ENCODE measurements at regions not wholly inside any gene's neighbourhood (a gene's known extent, or its start where the extent isn't known, plus 50 kb on each side); places are given as distances from the start of the nearest gene placed in this dataset.
"Not testable (repeated sequence)": the region's sequence is repeated elsewhere in the genome, so short reads cannot be mapped to it uniquely, and the experiment has no call there.

DNA sequence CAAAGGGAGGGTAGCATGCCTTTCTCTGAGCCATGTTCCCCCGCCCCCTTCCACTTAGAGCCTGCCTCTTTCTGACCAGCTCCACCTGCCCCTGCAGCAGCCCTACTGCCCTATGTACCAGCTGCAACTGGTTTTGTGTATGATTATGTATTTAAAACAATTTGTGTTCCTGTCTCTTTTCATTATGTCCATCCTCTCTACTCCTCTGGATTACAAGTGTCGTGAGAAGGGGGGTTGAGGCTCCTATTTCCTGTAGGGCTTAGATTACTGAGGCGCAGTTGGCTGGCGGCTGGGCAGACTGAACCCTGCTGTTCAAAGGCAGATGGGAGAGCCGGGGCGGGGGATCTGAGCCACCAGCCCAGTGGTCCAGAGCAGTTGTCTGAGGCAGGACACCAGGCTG is 213.3 kb downstream of the KCNRG start:
- DNase-seq (ENCODE audit: low read depth in 2 of 2): no peak

DNA sequence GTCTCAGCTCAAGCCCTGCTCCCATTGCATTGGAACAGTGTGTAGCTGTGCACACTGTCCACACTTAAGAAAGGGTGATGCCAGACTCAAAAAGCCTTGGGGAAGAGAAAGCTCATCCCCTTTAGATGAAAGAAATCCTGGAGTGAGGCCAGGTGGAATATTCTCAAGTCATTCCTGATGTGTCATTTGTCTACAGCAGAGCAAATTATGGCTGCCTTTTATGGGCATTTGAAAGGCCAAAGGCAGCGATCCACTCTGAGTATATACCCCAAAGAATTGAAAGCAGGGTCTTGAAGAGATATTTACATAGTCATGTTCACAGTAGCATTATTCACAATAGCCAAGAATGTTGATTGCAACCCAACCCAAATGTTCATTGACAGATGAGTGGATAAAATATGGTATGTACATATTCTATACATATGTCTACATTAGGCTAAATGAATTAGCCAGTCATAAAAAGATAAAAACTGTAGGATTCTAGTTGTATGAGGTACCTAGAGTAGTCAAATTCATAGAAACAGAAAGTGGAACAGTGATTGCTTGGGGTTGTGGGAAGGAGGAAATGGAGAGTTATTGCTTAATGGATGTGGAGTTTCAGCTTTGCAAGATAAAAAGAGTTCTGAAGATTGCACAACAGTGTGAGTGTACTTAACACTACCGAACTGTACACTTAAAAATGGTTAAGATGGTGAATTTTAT is 214.9 kb downstream of the KCNRG start:
- DNase-seq (ENCODE audit: low read depth in 2 of 2): no peak

DNA sequence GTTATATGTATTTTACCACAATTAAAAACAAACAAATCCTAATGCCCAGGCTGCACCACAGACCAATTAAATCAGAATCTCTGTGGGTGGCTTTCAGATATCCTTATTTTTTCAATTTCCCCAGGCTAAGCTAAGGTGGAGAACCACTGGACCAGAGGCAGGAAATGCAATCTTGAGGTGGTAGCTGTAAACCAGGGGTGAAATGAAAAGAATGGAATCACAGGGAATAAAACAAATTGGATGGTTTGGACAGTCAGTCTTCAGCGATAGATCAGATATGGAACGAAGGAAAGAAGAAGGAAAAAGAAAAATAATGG is 215.4 kb downstream of the KCNRG start:
- DNase-seq (ENCODE audit: low read depth in 2 of 2): no peak

DNA sequence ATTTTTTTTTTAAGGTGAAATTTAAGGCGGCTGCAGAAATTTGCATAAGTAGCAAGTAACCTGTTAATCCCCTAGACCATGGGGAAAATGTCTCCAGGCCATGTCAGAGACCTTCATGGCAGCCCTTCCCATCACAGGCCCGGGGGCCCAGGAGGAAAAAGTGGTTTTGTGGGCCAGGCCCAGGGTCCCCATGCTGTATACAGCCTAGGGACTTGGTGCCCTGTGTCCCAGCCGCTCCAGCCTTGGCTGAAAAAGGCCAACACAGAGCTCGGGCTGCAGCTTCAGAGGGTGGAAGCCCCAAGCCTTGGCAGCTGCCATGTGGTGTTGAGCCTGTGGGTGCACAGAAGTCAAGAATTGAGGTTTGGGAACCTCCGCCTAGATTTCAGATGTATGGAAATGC is 218.3 kb downstream of the KCNRG start:
- not testable (repeated sequence) for DNase-seq (ENCODE audit: low read depth in 2 of 2)

DNA sequence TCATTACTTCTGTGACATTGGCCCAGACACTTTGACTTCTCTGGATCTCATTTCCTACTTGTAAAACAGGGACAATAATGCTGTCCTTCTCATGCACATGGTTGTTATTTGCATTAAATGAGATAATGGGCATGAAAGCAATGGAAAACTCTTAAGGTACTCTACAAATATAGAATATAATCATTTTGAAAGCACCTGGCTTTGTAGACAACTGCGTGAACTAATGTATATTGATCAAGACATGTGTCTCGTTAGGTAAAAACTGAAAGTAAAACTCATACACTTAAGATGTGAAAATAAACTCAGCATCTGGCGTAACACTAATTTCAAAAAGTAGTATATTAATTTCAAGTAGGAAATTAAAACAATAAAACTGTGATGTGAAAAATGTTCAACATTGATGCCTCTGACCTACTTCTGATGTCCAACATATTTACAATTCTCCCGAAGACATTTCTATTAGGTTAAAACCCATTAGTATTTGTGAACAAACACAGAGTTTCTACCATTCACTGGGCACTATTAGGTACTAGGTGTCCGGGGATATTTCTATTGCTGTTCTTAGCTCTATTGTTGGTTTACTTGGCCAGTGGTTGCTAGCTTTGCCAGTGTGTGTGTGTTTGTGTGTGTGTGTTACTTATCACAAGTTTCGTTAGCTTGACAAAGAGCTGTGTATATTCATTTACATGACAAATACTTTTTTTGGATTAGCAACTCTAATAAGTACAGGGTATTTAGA is 220.5 kb downstream of the KCNRG start:
- DNase-seq (ENCODE audit: low read depth in 2 of 2): no peak

DNA sequence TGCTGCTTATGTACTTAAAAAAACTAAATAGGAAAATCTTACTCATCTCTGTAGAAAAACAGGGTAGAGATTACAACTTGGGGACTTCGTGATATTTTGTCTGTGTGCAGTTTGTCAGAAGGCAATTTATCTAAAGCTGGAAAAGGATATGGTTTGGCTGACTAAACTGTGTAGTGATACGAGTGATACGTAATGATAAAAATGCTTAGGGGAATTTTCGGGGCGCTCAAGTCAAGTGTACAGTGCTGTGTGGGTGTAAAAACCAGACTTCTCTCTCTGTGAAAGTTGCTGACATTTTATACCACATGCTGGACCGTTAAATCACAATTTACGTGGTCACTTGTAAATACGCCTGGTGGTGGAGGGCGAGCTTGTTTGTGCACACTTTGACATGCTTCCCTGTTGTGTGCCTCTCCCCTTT is 221.7 kb downstream of the KCNRG start:
- DNase-seq (ENCODE audit: low read depth in 2 of 2): peak in 1 of 2 donors; percentile 13

DNA sequence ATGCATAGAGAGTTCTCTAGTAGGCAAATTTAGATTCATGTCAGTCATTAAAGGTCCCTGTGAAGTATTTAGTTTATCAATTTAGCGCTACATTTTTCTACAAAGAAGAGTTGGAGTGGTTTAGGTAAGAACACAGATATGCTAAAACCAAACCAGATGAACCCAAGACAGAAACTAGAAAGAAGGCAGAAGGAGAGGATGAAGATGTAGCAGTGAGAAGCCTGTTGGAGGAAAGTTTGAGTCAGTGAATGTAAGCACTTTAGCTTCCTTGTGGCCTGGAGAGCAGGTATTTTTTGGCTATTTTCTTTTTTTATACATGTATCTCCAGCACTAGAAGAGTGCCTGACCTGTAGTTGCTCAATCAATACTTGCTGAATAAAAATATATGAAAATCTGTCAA is 223.7 kb downstream of the KCNRG start:
- no peak for DNase-seq (ENCODE audit: low read depth in 2 of 2)

DNA sequence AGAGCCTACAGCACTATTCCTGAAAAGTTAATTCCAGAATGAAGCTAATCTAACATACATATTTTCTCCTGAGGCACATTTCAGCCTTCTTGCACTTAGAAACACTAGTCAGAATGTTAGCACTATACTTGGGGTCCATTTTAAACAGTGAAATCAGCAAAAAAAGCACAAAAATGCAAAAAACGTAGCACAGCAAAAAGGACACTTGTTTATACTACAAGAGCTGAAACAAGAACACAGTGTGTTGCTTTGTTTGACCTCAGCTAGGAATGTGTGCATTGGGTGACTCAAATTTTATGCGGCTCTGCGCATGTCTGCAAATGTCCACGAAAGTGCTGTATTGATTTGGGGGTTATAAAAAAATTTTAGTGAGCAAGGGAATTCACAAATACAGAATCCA is 226.2 kb downstream of the KCNRG start:
- no peak for DNase-seq (ENCODE audit: low read depth in 2 of 2)

DNA sequence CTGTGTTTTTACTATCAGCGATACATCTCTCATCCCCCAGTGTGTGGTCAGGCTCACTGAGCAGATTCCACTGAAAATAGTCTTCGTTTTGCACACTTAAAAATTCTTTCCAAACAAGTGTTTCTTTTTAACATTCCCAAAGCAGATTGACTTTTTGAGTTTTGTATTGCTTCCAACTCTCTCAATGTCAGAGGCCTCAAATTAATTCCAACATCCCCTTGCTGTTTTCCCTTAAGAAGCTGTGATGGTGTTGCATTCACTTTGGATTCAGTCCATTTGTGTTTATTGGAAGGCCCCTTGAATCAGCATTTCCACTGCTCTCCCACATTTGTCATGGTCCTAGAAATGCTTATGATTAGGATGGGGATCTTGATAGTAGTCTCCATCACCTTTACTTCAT is 228.7 kb downstream of the KCNRG start:
- DNase-seq (ENCODE audit: low read depth in 2 of 2): no peak

DNA sequence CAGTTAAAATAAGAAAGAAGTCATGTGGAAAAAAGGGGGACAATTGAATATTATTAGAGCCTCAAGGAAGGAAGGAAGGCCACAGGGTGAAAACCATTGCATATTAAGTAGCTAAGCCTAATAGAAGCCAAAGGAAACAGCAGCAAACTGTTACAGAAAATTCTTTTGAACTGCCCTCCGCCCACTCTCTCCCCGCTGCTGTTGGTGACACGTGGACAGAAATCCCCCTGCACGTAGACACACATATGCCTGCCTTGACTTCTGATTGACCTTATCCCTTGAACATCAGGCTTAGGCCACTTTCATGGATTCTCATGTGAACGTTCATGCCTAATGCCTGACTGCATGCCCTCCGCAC is 229.1 kb downstream of the KCNRG start:
- no peak for DNase-seq (ENCODE audit: low read depth in 2 of 2)

DNA sequence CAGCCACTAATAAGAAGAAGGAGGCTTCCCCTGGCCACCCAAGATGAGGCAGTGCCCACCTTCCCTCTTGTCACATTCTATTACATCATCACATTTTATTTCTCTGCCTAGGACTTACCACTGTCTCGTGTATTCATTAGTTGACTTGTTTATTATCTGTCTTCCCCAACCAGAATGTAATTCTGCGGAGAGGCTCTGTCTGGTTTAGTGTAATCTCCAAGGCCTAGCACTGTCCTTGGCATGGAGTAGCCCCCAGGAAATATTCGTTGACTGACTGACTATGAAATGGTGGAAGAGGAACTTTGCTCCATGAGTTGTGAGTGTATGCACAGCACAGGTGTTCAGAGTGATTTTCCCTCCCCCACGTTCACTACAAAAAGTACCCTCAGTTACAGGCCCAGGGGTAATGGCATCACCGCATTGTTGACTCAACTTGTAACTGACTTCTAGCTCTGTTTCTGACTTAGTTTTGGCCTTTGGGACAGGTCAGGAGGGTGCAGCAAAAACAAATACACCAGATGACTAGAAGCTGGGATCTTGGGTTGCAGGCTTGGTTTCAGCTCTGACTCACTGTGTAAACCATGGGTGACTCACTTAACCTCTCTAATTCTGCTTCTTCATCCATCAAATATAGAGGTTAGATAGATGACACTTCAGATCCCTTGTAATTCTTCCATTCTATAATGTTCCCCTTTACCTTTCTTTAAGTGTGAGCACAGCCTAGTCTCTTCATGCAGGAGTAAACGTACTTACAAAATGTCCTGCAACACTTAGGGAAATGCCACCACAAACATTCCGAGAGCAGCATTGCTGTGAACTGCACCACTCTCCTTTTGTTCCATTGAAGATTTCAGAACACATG is 229.7 kb downstream of the KCNRG start:
- peak in 1 of 2 donors; percentile 23 for DNase-seq (ENCODE audit: low read depth in 2 of 2)

DNA sequence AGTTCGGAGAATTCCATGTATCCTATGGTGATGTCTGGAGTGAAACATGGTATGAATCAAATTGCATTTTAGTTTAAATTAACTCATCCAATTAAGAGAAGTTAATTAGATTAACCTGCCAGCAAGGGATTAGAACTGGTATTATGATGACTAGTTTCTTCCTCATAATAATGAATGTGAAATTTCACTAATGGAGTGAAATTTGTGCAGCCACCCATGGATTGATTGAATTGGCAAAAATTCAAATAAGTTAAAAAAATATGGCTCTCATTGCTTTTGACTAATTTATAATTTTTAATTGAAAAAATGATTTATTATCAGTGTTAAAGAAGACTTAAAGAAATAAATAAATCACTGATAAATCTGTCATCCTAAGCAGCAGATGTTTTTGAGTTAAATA is 232.0 kb downstream of the KCNRG start:
- DNase-seq (ENCODE audit: low read depth in 2 of 2): no peak

DNA sequence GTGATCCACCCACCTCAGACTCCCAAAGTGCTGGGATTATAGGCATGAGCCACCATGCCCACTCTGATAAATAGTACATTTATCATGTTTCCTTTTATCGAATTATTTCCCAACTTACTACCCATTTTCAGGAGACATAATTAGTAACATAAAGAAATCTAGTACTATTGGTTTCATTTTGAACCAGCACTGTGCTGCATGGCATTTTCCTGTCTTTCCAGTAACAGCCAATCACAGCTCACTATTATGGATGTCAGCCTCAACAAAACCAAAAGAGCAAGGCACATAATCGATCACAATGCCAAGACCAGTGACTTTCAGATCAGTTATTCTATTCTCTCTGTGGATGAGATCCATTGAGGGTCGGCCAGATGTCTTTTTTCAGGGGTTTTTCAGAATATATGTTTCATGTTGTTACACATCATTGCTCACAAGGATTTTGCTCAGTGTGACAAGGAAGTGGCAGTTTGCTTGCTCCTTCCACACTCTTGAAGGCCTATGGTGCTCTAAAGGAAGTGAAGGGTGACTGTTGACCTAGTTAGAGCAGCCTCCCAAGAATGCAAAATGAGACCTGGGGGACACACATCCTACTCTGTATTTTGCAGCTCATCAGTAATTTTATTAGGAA is 233.4 kb downstream of the KCNRG start:
- DNase-seq (ENCODE audit: low read depth in 2 of 2): no peak

DNA sequence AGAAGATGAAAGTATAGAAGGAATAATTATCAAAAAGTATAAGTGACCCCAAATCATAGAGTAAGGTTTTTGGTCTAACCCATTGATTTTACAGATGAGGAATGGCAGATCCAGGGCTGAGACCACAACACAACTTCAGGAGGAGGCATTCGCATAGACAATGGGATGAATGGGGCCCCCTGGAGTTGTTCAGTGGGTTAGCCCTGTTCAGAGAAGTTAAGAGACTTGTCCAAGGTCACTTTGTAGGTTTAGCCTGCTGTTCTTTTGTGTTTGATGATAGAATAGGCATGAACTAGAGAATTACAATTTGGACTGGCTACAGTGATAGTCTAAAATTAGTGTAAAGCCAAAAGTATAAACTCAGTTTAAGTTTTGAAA is 233.9 kb downstream of the KCNRG start:
- no peak for DNase-seq (ENCODE audit: low read depth in 2 of 2)

DNA sequence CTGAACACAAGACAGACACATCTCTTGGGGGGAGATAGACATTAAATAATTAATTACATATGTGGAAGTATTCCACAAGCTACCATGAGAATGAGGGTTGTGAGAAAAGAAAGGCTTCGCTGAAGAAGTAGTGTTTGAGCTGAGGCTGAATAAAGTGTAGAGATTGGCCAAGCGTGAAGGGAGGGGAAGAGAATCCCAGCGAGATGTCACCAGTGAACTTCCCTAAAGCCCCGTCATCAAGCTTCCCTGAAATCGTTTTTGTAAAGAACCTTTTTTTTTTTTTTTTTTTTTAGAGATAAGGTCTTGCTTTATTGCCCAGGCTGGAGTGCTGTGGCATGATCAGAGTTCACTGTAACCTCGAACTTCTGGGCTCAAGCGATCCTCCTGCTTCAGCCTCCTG is 235.2 kb downstream of the KCNRG start:
- no peak for DNase-seq (ENCODE audit: low read depth in 2 of 2)

DNA sequence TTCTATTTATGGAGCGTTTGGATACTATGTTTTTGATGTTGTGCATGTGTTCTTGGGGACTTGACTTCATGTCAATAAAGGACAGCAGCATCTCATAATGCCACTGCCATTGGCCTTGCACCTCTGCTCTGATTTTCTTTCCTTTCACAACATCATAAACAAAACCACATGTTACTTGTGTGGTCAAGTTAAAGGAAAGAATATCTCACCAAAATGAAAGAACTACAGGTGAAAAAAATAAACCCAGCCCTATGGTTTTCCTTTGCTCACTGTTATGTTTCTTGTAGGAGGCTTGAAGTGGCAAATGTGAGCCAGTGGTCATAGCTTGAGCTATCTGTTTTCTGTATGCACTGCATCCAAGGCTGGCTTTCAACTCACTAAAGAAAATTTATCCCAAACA is 240.4 kb downstream of the KCNRG start:
- no peak for DNase-seq (ENCODE audit: low read depth in 2 of 2)

DNA sequence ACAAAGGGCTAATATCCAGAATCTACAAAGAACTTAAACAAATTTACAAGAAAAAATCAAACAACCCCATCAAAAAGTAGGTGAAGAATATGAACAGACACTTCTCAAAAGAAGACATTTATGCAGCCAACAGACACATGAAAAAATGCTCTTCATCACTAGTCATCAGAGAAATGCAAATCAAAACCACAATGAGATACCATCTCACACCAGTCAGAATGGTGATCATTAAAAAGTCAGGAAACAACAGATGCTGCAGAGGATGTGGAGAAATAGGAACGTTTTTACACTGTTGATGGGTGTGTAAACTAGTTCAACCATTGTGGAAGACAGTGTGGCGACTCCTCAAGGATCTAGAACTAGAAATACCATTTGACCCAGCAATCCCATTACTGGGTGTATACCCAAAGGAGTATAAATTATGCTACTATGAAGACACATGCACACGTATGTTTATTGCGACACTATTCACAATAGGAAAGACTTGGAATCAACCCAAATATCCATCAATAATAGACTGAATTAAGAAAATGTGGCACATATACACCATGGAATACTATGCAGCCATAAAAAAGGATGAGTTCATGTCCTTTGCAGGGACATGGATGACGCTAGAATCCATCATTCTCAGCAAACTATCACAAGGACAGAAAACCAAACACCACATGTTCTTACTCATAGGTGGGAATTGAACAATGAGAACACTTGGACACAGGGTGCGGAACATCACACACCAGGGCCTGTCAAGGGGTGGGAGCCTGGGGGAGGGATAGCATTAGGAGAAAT is 241.5 kb downstream of the KCNRG start:
- not testable (repeated sequence) for DNase-seq (ENCODE audit: low read depth in 2 of 2)

DNA sequence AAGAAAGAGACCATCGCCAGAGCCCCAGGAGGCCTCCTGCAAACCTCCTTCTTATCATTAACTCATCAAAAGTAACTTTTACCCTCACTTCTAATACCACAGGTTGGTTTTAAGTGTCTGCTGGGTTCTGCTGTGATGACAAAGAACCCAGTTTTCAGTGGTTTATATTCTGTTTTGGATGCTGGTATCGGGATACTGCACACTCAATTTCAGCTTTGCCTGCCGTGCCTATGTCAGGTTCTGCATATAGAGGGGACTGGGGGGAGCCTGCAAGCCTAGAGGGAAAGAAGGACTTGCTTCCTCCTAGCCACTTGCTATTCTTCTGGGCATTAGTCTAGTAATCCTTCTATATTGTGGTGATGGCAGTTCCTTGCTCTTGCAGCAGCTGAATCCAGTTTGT is 242.4 kb downstream of the KCNRG start:
- DNase-seq (ENCODE audit: low read depth in 2 of 2): no peak

DNA sequence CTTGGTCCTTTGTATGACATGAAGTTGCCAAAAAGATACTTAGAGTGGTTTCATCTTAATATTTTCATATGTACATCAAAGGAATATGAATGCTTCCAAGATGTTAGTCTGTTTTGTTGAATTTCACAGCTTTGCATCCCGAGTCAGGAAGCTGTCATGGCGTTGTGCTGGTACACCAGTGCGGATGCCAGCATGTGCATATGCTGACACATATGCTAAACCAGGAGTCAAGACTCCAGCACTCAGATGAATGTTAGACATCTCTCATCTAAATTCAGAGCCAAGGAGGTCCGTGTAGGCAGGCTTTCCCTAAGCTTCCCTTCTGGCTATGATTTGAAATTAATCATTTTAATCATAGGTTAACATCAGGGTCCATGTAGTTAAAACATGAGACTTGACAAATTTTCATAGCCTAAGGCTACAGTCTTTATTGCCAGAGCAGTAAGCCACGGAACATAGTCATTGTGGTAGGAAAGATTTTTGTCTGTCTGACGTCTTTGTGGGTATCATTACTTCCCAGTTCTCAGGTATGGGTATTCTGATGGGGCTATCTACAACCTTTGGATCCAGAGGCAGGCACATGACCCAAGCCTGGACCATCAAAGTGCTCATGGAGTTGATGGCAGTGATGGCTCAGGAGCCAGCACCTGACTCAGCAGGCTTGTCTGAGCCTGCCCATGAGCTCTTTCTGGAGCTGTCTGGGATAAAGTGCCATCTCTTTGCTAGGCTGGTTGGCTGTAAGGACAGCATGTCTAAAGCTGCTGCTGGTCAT is 246.1 kb downstream of the KCNRG start:
- no peak for DNase-seq (ENCODE audit: low read depth in 2 of 2)

DNA sequence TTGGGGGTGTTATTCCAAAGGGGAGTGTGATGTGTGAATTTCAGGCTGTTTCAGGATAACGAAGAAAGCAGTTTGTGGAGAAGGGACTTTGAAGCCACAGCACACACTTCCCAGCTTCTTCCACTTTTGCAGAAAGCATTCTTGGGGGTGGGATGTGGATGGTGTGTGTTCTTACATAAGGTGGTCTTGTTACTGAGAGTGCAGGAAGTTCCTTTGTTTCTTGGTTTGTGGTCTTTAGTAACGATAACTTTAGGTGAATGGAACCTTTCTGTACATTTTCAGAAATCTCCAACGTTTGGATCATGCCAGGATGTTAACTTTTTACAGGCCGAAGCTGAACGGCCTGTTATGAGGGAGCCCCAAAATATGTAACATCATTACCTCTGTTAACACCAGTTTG is 251.8 kb downstream of the KCNRG start:
- no peak for DNase-seq (ENCODE audit: low read depth in 2 of 2)

DNA sequence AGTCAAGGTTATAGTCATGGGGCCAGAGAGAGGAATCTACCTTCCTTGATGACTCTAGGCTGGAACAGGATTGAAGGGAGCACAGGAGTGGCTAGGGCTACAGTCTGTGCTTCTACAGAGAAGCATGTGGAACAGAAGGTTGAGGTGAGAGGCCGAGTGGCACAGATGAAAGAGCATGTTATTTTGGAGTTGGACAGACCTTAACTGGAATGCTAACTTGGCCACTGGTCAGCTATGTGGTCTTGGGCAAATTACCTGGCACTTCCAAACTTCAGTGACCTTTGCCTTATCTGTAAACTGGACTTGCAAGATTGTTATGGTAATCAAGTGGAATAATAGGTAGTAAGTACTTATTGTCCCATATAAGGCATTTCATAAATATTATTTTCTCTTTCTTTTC is 252.7 kb downstream of the KCNRG start:
- DNase-seq (ENCODE audit: low read depth in 2 of 2): no peak

Measured in activated CD8-positive, alpha-beta memory T cell treated with anti-CD3 and anti-CD28 coated beads for 4 hours (primary cell).